GM19463 (cell line): ENCODE measurements at regions not wholly inside any gene's neighbourhood (a gene's known extent, or its start where the extent isn't known, plus 50 kb on each side); places are given as distances from the start of the nearest gene placed in this dataset.

ENCODE experiments used
- ATAC-seq: cut with Tn5 transposase; IDR thresholded peaks from one replicate; pipeline ENCODE4 v1.9.1; 2021; ENCODE audit warnings: mild to moderate bottlenecking, moderate library complexity; ENCODE audit not compliant: unreplicated experiment

DNA sequence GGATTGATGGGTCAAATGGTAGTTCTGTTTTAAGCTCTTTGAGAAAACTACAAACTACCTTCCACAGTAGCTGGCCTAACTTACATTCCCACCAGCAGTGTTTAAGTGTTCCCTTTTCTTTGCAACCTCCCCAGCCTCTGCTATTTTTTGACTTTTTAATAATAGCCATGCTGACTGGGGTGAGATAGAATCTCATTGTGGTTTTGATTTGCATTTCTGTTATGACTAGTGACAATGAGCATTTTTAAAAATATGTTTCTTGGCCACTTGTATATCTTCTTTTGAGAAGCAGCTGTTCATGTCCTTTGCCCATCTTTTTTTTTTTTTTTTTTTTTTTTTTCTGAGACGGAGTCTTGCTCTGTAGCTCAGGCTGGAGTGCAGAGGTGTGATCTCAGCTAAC is 155.2 kb upstream of the BMPER start:
- peak; percentile 58 for ATAC-seq

DNA sequence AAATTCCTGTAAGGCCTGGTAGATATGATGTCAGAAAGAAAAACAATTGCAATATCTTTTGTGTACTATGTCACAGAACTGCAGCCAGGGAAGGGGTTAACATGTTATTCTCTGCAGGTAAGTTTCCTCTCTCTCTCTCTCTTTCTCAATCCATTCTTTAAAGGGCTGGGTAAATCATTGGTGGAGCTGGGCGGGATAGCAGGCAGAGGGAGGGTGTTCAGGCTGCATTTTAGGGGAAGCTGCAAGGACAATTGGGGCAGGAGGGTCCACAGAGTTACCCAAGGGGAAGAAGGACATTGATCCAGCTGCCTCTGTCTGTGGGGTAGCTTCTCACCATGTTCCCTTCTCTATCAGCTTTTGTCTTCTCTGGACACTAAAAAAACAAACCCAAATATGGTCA is 153.9 kb upstream of the BMPER start:
- ATAC-seq: no peak

DNA sequence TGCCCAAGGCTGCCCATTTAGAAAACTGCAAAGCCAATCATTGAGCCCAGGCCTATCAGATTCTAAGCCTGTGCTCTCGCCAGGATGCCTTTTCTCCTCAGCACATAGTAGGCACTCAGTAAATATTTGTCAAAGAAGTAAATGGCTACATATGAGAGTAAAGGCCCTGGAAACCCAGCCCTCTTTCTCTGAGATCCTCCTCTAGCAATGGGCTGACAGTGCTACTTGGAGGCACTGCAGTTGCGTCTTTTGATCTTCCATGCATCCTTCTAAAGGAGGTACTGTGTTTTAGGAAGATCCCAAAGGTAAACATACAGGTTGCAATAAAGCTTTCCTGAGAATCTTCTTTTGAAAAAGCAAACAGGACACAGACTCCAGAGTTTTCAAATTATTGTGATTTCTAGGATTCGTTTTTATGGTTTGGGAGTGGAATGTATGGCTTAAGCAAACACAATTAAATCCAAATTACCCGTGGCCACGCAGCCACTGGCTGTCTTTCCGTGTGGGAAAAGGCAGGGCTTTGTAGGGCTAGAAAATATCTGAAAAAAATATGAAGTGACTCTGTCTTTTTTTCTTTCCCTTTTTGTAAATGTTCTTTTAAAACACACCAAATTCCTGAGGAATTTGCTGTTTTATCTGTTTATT is 151.3 kb upstream of the BMPER start:
- no peak for ATAC-seq

DNA sequence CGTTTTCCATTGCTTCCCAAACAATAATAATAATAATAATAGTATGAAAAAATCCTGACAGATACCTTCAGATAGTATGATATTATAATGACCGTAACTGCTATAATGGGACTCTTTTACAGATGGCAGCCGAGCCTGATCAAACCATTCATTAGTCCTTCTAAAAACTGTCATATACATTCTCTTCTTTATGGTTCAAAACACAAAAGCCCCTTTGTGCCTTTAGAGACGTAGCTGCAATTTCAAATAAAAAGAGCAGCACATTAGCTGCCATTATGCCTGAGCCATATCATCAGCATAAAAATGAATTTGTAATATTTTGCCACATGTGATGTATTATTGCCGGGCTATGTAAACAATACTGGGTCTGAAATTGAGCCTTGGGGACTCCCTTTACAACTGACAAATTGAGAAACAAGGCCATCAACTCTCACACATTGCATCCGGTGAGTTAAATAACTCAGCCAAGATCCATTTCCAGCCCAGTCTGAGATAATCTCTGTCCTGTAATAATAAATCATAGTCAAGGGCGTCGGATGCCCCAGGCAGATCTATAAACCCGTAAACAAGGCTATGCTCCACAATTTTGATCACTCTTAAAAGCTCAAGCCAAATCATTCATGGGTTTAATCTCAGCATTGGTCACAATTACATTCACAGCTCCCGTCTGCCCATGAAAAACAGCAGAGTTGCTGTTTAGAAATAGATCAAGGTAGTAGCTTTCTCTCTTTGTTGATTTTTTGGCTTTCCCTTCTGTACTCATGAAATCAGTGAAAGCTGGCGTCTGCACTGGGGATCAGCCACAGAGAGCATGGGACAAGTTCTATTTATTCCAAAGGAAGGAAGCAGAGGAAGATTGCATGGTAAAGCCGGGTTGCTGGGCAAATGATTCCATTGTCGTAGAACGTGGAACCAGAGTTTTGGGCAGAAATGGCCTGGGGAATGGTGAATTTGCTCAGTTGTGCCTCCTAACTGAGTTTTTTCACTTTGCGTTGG is 150.1 kb upstream of the BMPER start:
- ATAC-seq: no peak

DNA sequence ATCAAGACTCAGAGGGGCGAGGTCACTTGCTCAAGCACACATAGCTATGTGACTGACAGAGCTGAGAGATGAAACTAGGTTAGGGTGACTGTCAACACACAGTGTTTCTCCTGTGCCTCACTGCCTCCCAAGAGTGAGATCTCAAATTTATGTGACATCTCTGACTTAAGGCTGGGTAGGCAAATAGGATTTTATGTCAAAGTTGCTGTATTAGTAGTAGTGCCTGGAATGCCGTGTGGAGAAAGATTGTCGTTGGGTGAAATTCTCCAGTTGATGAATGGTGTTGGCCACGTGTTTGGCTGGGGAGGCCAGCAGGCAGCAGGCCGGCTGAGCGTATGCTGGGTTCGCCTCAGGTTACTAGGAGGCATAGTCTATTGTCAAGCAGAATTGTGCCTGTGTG is 148.3 kb upstream of the BMPER start:
- no peak for ATAC-seq

DNA sequence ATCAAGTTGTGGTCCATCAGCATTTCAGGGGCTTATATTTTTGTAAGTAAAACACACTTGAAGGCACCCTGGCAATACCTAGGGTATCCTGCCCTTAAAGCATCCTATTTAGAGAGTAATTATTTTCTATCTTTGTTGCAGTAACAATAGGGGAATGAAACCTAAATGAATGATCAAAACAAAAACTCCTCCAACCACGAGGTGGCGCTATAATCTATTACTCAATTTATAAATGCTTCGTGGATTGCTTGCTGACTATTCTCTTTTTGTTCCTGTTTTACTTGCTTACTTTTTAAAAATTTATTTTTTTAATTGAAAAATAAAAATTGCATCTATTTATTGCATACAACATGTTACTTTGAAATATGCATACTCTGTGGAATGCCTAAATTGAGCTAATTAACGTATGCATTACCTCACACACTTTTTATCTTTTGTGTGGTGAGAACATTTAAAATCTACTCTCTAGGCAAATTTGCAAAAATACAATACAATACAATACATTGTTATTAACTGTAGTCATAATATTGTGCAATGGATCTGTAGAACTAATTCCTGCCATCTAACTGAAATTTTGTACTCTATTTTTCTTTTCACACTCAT is 147.7 kb upstream of the BMPER start:
- no peak for ATAC-seq

DNA sequence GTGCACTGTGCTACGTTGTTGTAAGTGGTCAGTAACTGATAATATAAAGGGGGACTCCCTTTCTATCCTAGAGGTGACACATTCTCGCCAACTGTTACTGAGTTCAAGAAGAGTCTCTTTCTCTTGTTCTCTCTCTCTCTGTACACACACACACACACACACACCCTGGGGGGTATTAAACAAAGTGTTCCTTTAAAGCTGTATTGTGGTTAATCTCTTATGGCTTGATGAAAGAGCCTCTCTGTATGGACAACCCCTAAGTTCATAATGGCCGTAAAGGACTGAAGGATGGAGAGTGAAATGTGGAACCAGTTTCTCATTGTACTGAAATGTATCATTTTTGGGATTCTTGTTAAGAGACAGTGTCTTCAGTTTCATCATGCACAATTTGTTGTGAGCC is 145.2 kb upstream of the BMPER start:
- ATAC-seq: no peak

DNA sequence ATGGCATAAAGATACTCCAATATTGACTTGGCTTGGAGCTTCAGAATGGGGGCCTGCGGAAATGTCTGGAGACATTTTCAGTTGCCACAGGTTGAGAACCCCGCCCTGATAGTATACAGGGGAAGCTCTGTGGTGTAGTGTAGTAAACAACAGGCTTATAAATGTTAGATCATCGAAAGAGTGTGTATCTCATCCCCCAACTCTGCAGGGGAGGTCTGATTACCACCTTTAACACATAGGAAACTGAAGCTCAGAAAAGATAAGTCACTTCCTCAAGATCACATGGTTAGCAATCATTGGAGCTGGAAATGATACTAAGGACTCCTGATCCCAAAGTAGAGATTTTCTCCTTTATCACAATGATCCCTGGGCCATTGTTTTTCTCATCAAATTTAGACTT is 144.5 kb upstream of the BMPER start:
- no peak for ATAC-seq

DNA sequence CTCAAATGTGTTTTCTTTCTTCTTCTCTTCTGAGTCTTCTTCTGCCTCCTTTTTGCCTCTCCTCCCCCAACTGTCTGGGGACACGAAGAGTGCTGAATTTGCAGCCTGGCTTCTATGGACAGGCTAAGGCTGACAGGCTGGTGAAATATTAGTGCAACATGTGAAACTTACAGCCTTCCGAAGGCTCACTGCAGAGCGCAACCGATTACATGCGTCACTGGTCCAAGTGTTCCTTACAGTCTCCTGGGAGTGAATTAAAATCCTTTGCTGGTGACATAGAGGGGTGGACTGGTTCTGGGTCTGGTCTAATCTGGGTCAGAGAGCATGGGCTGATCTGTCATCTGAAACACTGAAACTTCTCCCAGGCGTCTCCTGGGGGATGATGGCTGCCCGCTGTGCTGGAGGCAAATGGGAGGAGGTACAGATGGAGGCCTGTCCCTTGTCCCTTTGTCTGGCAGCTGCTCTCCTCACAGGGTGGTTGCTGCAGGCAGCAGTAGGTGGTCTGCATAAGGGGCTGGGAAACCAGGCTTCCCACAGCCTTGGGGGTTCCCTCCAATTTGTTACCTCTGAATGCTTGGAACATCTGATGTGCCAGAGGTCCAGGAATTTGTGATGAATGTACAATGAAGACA is 143.8 kb upstream of the BMPER start:
- ATAC-seq: no peak

DNA sequence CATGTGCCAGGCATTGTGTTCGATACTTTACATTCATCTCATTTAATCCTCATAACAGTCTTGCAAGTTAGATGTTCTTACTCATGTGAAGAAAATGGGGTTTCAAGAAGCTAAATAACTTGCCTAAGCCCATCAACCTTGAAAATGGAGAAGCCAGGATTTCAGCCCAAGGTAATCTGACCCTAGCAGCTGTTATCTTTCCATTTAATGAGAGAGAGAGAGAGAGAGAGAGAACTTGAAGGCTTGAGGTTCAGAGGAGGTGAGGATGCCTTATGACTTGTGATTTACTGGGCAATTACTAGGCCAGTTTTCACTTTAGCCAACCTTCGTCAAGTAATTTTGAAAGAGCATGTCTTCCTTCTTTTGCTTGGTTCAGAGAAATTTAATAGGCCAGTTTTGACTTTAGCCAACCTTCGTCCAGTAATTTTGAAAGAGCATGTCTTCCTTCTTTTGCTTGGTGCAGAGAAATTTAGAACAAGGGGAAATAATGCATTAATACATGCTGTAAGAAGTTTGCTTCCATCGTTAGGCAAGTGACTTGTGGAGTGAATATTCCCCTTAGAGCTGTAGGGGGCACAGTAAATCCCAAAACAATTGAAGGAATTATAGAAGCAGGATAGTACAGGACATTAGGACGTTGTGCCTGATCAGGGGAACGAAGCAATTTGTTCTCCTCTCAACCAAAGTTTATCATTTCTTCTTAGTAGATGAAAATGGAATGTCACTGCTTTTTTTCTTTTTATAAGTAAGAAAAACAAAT is 143.0 kb upstream of the BMPER start:
- ATAC-seq: no peak

DNA sequence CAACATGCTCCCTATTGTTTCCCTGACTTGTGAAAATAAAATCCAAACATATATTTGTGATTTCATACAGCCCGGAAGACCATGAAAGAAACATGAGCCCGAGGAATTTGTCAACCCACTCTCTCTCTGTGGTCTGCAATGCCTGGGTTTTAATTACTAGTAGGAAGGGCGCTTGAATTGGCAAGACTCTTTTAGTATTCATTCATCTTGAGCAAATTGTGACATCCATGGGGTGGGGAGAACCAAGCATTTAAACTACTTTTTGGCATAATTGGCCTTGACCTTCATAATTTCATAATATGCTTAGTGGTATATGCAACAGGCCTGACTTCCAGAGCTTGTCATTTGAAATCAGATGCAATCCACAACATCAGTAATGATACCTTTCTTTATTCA is 142.4 kb upstream of the BMPER start:
- no peak for ATAC-seq

DNA sequence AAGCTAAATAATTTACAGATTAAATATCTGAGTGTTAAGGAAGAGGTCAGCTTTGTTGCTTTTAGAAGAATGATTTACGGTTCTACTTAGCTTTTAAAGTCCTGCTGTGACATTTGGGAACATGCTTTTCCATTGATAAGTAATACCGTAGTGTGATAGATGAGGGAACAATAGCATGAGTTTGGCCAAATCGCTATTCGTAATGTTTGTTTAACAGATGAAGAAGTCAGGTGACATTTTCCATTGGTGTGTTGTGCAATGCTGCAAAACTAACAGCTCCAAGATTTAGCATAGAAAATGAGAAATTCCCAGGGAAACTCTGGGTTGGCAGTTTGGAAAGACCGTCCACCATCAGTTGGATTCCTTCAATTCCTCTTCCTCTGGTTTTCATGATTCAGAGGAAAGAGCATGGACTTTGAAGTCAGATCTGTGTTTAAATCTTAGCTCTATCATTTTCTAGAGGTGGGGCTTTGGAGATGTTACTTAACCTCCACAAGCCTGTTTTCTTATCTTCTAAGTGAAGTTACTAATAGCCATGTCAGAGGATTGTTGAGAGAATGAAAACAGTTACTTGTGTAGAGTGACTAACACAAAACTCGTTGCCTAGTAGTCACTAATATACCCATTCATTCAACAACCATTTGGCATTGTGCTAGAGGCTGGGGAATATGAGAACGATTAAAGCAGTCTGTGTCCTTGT is 140.4 kb upstream of the BMPER start:
- ATAC-seq: no peak

DNA sequence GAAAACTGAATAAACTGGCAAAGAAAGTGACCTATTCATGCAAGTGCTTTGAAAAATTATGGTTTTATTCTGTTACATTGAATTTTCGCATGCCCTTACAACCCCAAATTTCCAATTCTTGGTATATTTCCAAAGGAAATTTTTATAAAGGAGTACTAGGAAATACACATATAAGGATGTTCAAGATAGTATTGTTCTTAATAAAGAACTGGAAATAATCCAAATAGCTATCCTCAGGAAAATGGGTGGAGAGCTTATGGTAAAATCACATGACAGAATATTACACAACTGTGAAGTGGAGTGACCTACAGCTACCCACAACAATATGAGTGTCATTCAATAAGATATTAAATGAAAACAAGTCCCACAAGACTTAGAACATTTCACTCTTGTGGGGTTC is 138.9 kb upstream of the BMPER start:
- ATAC-seq: no peak

DNA sequence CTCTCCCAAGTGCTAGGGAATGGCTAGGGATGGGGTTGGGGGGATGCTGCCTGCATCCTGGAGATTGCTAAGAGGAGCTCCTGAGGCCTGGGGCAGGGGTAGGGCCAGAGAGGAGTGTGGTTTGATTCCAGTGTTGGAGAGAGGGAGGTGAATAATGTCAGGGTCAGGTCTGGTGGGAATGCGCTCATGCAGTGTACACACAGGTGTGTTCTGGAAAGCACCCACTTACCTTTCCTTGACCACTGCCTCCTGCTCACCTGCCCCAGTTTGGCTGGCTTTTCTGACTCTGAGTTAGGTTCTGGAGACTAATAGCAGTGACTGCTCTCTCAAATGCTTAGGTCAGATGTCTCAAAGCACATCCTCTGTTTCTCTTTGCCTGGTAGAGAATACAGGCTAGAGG is 135.4 kb upstream of the BMPER start:
- ATAC-seq: no peak

DNA sequence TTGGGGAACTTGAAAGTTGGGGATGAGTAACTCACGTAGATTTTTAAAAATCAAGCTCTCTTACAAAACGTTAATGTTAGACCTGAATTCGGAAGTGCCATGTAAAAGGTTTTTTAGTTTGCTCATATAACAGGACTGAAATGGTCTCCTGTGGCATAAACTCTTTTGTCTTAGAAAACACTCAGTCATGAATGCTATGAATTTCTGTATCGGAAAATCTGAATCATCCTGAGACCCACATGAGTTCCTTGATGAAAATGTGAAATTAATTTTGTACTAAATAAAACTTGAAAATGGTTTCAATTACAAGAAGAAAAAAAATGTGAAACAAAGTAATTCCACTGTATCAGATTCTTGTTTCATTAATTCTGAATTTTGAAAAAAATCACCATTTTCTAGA is 134.8 kb upstream of the BMPER start:
- ATAC-seq: no peak

DNA sequence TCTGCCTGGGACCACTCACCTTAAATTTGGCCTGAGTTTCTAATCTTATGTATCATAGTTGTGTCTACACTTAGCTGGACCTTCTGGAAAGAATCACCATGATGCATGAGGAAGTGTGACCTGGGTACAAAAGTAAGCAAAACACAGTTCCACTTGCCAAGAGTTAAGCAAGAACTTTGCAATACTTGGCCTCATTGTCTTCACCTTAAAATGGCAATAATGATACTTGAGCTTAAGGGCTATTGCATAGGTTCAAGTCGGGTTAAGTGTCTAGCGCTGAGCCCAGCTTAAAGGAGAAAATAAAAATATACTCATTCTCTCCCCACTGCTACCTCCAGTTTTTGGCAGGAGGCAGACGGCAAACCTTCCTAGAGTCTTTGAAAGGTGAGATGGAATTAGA is 133.9 kb upstream of the BMPER start:
- no peak for ATAC-seq

DNA sequence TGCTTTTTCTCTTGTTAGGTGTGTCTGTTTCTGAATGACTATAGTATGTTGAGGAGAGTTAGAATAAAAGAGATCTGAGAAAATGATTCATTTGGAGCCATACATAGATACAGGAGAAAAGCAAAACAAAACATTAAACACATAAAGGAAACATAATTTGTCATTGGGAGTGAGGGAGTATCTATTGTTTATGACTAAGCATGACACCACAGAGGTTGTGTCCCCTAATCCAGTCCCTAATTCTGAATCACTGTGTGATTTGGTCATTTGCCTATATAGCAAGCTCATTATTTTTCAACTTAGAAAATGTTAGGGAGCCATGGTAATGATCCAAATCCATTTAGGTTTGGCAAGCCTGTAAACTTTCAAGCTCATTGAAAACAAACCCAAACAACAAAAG is 132.3 kb upstream of the BMPER start:
- ATAC-seq: no peak

DNA sequence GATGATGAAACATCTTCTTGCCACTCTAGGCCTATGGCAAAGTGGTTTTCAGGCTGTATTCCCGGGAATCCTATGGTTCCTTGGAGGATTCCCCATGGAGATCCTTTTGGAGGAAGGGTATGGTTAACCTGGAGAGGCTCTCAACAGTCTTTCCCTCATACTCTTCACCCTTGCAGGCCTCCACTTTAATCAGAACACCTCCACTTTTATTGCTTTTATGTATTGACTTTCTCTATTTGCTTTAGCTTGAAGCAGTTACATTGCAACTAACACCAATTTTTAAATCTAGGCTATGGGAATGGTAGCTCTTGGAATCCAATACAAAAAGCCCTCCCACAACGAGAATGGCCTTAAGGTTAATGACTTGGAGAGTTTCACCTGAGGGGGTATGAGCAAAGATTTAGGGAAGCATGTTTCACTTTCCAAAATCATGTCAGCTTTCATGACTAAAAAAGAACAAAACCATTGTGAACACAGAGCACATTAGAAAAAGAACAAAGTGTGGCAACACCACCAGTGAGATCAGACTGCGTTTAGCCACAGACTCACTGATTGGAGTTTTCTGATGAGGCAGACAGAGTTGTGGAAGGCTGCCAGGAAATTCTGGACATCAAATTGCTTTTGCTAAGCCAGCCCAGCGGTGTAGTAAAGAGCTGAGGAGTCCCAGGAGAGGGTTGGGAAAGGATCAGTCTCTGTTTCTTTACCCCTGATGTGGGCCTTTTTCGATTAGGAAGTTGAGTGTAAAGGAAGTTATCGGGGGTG is 130.4 kb upstream of the BMPER start:
- ATAC-seq: no peak

DNA sequence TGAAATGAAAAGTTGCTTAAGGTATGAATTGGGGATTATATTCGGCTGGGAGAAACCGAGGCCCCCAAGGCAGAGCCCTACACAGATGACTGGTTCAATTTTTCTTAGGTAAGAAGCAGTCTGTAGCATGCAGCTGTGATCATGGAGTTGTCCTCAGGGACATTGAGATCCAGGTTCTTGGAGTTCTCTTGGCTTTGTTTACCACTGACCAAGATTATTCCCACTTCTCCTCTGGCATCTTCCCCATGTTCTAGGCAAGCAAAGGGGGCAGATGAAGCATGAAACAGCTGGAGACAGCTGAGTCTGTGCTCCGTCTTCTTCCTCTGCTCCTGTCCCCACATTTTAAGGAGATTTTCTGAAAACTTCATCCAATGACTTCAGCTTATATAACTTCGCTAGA is 129.5 kb upstream of the BMPER start:
- no peak for ATAC-seq
